Non-pigmented ciliary epithelial cell (primary cell): ENCODE measurements at regions not wholly inside any gene's neighbourhood (a gene's known extent, or its start where the extent isn't known, plus 50 kb on each side); places are given as distances from the start of the nearest gene placed in this dataset.

Experiments
- DNase-seq: peaks from one replicate; pipeline ENCODE4 v3.0.0-alpha.2; 2010; ENCODE audit warnings: low read depth

DNA sequence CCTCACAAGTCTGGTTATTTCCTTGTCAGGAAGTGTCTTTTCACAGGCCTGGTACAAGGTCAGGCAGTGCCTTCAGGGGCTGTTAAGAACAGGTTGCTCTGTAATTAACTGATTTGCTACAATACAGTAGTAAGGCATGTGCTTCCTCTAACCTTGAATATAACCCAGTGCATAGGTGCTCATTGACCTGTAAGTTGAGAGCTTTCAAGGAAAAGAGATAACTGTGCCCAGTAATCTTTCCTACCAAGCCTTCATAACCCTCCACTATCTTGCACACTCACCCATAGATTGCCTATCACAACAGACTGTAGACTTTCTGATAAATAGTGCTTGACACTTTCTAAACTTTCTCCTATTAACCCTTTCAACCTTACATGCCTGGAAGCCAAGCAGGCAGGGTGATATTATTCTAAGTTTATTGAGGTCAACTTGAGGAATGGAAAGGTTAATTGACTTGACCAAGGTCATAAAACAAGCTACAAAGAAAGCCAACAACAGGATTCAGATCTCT is 148.1 kb downstream of the PPARGC1A start:
- DNase-seq: no peak

DNA sequence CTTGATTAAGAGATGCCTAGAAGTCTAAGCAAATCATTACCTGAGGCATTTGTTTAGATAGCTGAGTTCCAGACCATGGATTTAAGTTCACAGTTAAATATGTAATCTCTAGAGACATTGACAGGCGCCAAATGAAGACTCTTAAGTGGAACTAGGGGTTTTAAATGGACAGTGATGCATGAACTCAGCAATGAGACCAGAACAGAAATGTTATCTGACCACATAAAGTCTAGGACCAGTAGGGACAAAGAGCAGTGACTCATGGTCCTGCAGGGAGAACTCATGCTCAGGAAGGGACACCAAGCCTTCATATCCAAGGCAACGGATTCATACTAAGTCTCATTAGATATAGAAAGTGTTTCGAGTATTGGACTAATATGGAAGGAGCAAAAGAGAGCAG is 152.3 kb downstream of the PPARGC1A start:
- no peak for DNase-seq

DNA sequence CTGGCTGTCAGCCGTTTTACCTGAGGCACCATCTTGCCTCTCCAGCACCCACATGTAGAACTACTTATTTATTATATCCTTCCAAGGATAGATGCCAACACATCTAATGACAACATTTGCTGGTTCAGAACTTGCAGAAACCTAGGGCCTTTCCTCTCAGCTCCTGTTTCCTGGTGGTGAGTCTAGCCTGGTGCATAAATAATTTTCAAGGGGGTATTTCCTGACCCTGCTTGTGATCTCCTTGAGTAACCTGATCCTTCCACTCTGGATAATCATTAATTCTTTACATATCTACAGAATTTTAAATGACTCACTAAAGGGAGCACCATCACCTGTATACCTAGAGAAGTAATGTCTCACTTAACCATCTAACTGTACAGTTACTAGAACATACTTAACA is 153.4 kb downstream of the PPARGC1A start:
- no peak for DNase-seq

DNA sequence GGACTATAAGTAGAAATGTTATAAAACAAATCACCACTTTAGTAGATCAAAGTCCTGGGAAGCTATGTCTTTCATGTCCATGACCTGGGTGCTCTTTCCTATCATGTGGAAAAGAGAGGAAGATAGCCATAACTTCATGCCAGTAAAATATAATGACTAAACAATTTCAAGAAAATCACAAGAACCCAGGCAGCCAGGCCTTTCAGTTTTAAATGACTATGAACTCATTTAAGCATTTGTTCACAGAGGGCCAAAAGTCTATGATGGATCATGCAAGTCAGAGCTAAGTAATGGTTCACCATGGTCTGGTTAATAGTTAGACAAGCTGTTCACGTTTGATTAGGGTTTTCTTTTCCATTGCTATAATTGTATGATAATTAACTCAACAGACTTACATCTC is 155.8 kb downstream of the PPARGC1A start:
- DNase-seq: no peak

DNA sequence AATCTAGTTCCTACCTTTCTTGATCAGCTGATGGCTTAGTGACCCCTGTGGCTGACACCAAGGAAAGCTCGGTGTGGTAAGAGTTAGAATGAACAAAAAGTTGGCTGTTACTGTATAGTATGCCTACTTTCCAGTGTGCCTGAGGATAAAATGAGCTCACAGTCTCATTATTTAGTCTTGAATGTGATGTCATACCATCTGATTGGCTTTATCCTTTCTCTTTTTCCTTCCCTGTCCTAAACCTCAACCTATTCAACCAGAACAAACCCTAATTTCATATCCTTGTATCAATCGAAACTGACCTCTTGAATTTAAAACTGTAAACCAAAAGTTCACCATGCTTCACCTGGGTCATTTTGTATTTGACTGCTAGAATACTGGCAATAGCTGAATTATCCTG is 156.4 kb downstream of the PPARGC1A start:
- DNase-seq: no peak

DNA sequence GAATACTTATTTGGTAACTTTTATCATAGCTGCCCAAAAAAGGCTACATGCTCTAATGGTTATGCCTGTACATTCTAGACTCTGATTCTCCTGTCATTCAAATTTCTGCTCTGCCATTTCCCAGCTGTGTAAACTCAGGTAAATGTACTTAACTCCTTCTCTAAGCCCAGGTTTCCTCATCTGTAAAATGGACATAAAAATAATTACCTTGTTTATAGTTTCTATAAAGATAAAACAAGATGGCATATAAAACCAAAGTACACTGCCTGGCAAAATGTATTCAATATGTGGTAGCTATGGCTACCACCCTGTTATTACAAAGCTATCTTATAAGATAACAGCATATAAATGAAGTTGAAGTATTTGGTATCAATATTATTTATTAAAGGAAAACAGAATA is 158.8 kb downstream of the PPARGC1A start:
- no peak for DNase-seq

DNA sequence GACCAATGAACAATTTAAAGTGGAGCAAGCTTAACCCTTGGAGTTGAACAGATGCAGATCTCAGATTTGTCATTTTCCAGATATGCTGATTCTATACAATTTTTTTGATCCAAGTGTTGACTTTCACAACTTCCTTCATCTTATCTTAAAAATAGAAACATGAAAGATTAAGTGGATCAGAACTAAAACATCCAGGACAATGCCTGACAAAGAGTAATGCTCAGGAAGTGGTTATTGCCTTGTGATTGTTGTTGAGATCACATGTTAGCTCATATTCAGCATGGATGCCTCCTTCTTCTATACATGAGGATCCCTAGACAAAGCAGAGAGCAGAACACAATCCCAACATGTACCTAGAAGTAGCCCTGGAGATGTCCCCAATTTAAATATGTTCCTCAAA is 160.9 kb downstream of the PPARGC1A start:
- DNase-seq: no peak

DNA sequence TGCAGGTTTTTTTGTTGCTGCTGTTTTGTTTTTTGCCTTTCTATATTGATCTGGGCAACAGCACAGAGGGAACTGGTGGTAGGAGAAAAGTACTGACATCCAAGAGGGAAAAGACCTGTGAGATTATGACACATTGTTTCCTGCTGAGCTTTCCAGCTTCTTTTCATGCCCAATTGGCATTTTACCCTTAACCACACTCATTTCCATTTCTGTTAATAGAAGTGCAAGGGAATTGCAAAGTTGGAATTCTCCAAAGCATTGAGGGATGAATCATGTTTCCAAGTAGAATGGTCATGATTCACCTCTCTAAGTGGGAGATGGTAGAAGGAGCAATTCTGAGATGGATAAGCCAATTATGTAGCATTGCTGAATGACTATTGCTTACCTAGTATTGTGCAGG is 161.5 kb downstream of the PPARGC1A start:
- peak; percentile 88 for DNase-seq

DNA sequence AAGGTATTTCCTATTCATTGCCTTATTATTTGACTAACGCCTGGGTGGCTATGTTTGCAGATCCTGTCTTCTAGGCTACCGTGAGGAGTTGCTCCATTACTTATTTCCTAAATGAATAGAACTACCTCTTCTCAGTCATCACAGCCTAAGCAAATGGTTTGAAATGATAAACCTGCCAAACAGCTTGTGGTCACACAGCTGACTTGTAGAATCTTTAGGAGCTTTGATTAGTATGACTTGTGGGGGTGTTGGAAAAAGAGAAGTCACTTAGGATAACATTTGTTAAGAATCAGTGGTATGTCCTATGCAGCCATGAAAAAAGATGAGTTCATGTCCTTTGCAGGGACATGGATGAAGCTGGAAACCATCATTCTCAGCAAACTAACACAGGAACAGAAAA is 169.3 kb downstream of the PPARGC1A start:
- DNase-seq: no peak

DNA sequence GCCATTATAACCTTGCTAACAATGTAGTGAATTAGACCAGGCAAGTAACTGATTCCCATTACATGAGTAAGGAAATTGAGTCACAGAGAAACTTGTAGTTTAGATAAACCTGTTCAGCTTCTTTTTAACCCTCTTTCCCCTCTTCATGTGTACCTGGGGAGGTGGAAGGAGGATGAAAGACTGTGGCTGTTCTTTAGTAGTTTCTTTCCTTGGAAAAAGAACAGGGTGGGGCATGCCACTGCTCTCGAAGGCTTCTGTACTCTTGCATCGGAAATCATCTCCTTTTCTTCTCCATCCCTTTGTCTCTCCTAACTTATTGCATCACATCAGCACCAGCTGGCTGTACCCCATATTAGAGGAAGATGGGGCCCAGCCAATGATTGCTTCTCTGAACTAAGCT is 171.4 kb downstream of the PPARGC1A start:
- no peak for DNase-seq

DNA sequence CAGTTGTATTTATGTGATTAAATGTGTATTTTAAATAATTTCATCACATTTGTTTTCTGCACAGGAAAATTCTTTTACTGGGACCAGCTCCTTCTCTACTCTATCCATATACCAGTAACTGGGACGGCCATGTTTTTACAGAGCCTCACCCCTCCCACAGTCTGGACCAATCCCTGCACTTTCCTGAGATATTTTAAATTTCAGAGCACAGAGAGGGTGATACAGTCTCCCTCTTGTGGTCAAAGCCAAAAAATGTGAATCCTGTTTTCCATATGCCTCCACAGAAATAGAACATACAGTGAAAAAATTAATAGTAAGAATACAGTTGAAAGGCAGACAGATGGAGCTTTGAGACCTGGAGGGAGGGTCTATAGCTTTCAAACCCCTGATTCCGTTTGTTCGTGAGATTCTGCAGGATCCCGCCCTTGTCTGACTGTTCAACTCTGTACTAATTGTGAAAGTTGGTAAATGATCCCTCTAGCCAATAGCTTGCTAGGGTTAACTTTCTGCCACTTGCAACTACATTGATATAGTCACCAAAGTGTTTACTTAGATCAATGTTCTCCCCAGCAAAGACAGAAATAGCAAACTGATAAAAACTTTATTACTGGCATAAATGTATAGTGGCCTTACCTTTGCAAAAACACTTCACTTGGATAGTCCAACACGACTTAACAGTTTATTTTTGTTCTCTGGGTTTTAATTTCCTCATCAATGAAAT is 172.2 kb downstream of the PPARGC1A start:
- DNase-seq: no peak

DNA sequence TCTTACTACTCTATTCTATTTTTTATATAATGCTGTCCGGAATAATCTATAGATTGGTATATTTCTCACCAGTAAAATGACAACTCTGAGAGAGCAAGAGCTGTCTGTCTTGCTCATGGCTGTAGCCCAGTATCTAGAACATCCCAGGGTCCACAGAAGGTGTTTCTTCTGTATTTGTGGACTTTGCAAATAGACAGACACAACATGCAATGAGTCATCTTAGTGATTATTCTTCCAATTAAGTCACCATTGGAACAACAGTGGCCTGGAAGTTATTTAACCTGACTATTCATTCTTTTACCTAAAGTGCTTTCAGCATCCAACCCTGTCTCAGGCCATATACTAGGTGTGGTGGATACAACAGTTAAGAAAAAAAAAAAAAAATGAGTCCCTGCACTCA is 179.5 kb downstream of the PPARGC1A start:
- DNase-seq: no peak

DNA sequence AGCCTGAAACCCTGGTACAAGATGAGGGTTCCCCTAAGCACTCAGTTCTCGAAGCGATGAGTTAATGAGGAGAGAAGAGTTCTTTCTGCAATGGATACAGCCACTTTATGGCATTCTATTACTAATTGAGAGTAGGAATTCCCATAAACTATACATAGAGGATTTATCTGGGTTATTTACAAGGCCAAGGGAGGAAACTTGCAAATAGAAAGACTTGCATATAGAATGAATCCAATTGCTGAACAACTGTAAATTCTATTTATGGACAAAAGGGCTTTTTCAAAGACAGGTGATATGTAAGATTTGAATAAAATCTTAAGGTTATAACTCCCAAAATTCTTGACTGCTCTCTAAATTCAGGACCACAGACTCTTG is 182.2 kb downstream of the PPARGC1A start:
- DNase-seq: no peak

DNA sequence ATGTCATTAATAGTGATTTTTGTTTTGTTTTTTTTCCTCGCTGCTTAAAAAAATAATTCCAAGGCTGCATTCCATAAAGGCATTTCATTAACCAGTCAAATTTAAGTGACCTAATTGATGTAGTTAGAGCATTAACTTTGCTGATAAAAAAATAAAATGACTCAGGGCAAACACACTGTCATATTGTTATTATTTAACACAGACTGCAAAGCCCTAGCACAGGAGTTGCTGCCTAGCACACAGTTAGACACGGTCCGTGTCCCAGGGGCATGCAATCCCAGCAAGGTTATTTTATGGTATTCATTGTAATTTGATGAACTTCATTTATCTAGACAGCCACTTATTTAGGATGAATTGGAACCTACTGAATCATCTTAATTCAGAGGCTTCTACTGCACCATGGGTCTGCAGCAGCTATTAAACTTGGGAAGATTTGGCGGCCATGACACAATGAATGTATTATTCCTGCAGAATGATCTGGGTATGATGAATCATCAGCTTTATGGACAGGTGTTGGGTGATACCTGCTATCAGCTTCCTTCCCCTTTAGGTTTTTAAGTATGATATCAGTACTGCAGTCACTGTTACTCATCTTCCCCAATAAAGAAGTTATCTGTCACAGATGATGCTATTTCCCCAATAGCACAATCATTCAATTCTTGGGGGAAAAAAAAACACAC is 182.7 kb downstream of the PPARGC1A start:
- no peak for DNase-seq

DNA sequence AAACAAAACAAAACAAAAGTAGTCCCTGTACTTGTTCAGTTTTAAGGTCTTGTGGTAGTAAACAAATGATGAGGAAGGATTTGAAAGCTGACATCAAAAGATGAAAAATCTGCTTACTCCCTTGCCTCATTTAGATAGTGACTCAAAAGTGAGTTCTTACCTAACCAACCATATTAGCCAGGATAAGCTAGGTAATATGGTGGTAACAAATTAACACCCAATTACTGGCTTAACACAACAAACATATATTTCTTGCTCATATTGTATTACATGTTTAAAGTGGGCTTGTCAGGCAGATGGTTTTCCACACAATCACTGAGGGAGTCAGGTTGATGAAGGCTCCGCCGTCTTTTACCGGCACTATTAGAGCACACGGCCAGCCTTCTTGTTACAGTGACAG is 189.7 kb downstream of the PPARGC1A start:
- no peak for DNase-seq

DNA sequence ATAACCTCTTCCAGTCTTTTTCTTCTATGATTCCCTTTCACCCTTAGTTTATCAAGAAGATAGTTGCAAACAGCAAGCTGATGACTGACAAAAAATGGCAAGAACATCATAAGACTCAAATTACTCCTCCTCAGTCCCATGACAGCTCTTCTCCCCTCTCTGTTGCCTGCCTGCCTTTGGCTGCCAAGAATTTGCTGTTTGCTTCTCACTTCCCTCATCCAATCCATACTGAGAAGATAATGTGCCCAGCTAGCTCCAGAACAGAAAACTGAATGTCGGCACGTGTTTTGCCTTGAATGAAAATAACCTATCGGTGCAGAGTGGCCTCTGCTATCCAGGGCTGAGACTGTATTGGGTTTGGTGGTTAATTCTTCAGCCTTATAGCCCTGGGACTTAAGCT is 192.1 kb downstream of the PPARGC1A start:
- no peak for DNase-seq

DNA sequence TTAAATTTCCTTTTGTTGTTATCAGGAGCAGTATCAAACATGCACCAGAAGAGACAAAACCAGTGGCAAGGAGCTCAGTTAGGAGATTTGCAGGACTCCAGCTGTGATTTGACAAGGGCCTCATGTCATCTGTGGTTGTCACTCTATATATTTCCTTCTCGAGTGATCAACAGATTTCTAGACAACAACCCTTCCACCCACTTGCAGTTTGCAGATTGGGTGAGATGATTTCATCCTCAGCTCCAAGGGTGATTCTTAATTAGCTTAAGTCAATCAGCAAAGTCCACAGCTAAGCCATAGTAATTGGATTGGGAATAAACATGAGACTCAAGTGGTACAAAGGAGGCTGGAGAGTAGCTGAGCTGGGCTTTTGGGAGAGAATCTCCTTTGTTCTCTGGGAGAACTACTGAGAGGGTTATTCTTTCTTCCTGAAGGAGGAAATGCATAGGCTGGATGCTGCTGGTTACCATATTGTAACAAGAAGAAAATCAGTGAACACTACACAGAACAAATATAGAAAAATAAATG is 192.8 kb downstream of the PPARGC1A start:
- DNase-seq: no peak

DNA sequence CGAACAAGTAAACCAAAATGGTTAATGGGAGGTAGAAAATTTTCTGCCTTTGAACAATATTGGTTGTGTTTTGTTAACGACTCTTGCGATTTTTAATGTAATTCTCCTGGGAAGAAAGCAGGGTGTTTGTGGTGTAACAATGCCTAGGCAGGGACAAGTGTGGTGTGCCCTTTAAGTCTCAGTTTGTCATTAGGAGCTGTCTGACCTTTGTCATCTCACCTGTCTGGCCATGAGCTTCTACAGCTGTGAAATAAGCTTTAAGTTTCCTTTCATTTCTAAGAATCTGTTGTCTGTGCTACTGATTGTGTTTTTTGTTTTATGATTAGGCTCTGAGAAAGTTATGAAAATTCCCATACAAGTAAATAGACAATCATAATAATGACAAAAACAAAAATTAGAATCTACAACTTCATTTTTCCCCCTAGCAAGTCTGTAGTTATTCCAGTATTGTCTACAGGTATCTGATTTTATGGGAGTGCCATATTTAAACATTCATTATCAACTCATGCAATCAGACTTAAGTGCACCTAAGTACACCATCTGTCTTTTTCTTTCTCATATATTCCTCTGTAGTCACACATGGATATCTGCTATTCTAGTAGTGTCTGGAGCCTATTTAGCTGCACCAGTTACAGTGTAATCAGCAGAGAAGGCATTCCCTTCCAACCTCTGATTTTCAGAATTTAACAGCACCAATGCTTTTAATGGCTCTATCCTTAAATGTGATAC is 203.5 kb downstream of the PPARGC1A start:
- DNase-seq: no peak

DNA sequence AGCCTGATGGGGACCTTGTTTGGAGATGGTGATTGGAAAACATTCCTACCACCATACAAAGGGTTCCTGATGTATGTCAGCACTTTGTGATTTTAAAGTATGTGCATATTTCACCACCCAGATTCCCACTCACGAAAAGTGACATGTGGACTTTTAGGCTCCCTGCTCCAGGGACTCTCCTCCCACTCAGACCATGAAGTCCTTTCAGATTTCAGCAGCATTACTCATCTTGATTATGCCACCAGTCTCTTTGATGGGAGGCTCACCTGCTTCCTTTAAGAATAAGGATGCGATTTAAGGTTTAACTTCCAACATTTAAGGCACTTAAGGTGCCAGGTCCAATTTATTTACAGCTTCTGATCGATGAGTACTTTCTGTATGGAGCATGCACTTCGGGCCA is 204.4 kb downstream of the PPARGC1A start:
- DNase-seq: no peak

DNA sequence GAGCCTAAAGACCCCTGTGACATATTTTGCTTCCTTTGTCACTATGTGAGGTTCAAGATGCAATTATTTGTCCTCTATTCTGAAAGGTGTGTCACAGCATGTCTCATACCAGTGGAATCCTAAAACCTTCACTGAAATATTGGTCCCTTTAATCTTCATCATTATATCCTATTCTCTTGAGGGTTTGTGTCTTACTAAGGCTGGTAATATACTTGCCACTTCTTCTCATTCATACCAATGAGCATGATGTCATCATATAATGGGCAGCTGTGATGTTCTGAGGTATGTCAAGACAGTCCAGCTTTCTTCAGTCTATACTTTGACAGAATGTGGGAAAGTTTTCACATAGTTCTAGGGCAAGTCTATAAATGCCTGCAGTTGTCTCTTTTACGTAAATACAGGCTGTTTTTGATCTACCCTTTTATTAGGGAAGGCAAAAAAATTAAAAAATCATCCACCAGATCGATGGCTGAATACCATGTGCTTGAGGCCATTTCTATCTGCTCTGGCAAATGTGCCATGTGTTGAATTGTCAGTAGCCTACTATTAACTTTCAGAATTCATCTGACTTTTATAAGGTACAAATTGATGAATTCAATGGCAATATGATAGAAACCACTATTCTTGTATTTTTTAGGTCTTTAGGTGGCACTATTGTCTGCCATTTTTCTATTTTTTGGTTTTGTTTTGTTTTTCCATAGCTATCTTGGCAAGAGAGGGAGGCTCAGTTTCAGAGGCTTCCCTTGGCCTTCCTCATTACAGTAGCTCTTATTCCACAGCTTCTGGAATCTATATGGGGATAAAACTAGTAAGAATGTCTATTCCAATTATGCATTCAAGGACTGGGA is 209.0 kb downstream of the PPARGC1A start:
- DNase-seq: no peak

DNA sequence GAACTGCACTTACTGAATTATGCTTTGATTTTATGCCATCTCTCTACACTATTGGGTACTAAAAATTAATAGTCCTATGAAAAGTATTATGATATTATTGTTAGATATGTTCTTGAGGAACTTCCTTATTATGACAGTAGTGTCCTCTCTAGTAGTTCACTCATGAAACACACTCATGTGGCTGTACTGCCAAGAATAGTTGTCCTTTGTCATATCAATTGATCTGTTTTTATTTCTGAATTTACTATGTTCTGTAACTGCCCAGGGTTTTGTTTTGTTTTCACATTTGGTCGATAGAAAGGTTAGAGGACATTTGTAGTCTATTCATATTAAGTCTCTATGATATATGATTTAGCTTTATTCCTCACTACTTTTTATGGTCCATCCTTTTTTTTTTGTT is 215.2 kb downstream of the PPARGC1A start:
- no peak for DNase-seq

DNA sequence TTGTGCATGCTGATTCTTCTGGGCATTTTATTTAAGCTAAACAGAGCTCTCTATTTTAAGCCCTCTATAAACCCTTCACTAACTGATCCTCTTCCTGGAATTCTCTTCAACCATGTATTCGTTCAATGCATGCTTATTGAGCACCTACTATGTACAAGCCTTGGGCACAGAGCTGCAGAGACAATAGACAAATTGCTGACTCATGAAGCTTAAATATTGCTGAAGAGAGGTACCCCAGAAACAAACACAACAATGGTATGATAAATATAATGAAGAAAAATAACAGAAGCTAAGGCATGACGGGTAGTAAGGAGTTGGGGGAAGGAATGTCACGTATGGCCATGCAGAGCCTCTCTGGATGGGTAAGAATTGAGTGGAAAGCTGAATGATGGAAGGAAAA is 222.2 kb downstream of the PPARGC1A start:
- no peak for DNase-seq
